GM19467 (cell line): ENCODE measurements at regions not wholly inside any gene's neighbourhood (a gene's known extent, or its start where the extent isn't known, plus 50 kb on each side); places are given as distances from the start of the nearest gene placed in this dataset.
"Not testable (repeated sequence)": the region's sequence is repeated elsewhere in the genome, so short reads cannot be mapped to it uniquely, and the experiment has no call there.

ENCODE experiments used
- ATAC-seq: cut with Tn5 transposase; IDR thresholded peaks from one replicate; pipeline ENCODE4 v1.9.1; 2021; ENCODE audit warnings: mild to moderate bottlenecking, moderate library complexity; ENCODE audit not compliant: unreplicated experiment

DNA sequence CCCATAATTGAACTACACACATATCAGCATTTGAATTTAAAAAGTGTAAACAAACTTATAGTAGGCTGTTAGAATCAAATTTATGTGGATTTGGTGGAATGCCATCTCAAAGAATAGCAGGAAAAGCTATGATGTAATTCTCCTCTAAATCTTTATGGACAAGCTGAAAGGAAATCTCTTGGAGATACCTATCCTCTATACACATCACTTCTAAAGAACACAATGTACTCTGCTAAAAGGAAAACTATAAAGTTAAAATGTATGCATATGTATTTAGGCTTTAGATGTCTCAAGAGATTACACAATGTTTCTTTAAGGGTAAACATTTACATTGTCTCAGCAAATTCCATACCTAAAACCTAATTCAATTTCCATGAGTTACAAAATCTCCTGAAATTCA, 323.3 kb downstream of the CRPPA start:
- no peak for ATAC-seq

DNA sequence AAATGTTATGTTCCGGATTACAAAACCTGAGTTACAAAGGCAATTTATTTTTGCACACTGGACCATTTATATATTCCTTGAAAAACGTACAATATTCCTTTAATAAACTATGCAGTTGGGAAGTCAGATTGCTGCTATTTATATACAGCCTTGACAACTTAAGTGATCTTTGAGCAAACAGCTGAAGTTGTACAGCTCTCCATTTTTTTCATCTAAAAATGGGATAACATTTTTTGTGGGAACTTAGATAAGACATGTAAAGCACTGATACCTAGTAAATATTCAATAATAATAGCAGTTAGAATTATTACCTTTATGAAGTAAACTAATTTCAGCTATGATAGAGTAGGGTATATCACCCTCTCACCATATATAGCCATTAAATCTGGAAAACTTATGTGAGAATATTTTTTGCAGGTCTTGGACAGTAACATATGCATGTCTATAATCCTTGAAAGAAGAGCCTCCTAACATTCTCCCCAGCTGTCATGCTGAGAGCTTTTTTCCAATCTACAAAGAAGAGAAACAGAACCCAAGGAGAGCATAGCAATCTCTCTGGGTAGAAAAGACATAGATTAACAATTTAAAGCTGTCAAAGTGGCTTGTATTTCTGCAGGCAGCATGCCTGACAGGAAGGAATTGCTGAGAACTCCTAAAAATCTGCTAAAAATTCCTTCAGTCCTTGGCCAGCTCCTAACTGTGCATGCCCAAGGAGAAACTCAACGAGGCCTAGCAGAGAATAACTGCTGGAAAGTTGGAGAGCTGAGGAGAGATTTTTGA, 326.0 kb downstream of the CRPPA start:
- ATAC-seq = no peak

DNA sequence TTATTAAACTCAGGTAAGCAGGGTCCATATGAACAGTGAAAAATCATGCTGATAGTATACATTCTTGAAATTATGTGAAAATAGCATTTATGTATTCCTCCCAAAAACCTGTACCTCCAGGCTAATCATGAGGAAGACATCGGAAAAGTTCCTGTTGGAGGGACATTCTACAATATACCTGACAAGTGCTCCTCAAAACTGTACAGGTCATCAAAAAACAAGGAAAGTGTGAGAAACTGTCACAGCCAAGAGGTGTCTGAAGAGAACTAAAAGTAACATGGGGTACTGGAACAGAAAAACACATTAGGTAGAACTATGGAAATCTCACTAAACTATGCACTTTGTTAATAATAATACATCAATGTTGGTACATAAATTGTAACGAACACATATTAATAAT, 326.7 kb downstream of the CRPPA start:
- ATAC-seq = no peak

- ATAC-seq = no peak
Measured at GRCh38 chr7:16092711-16093110, 328.6 kb downstream of the CRPPA start.

DNA sequence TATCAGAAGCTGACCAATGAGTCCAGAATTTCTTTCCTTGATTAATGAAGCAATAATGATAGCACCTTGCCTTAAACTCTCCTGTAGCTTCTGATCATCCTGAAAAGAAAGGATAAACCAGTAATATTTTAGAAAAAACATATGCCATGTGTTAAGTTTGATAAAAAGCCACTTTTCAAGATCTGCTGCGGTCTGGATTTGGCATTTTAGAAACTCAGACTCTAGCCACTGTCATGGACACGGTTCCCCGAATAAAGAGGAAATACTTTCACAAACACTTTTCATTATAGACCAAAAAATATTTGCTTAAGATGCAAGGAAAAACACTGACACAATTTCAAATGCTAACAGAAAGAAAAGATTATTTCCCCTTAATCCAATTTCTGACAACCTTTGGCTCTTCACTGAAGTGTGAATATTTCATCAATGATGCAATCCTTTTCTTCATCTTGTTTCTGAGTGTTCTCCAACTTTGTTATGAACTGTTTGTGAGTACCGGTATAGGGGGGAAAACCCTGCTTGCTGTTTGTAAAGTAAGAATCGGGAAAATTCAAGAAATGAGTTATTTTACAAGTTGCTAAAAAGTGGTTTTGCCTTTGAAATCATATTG, 329.5 kb downstream of the CRPPA start:
- no peak for ATAC-seq

GRCh38 chr7:16089801-16090200, 331.5 kb downstream of the CRPPA start:
- ATAC-seq = no peak

GRCh38 chr7:16089191-16089590, 332.1 kb downstream of the CRPPA start:
- no peak for ATAC-seq

GRCh38 chr7:16086743-16087142, 334.6 kb downstream of the CRPPA start:
- ATAC-seq = no peak

- not testable (repeated sequence) for ATAC-seq
Measured at GRCh38 chr7:16085780-16086179, 335.6 kb downstream of the CRPPA start.

- ATAC-seq = no peak
Measured at GRCh38 chr7:16084875-16085274, 336.5 kb downstream of the CRPPA start.

DNA sequence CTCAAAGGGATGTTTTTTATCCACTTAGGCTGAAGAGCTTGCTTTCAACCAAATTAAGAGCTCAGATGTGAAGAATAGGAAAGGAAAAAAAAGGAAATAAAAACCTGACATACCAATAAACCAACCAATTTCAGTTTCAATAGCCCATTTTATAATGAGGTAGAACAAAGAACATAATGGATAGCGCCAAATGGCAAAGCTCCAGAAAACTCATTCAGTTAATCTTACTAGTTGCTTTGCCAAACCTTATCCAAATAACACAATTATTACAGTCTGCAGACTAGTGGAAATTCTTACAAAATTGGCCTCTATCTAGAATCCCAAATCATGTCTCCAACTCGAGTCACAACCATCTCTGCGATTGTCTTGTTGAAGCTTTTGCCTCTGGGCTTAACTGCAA, 337.0 kb downstream of the CRPPA start:
- ATAC-seq = no peak

DNA sequence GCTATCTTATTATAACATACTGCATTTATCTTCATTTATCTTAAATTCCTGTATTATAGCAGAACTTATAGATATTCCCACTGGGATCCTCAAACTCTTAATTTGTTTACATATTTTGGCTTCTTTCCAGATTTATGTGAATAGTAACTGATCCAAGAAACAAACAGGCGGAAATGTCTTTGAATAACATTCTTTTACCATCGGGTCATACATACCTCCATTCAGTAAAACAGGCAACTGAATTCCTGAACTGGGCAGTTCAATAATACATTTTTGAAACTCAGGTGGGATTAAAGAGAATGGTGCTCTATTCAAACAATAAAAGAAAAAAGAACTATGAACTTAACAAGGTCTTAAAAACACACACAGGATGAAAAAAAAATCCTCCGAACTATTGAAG, 337.4 kb downstream of the CRPPA start:
- ATAC-seq = no peak

DNA sequence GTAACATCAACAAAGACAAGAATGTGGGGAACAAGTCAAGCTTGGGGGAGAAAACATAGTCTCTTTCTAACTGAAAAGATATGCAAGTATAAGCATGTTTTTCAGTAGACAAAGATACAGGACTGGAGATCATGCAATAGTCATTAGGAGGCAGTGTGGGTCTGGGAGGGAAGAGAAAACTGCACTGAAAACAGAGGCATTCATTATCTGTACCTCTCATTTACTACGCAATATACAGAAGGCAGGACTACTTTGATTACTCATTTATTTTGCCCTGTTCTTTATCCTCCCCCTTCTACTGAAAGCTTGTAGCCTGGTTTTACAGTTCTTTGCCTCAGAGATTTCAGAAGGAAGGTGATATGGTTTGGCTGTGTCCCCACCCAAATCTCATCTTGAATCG, 341.2 kb downstream of the CRPPA start:
- no peak for ATAC-seq

DNA sequence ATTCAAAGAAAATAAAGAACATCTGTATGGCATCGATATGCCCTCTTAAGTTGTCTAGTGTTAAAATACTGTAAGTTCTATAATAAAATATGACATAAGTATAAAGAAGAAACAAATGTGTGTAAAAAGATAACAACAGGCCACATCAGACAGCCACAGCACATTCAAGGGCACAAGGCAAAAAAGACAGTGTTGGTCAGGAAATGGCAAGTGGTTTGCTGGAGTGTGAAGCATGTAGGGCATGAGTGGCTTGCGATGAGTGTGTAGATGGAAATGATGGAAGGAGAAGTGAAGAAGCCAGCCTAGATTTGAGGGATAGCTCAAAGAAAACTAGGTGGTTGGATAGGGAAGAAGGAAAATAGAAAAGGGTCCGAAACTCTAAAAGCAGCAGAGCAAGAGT, 341.6 kb downstream of the CRPPA start:
- no peak for ATAC-seq

DNA sequence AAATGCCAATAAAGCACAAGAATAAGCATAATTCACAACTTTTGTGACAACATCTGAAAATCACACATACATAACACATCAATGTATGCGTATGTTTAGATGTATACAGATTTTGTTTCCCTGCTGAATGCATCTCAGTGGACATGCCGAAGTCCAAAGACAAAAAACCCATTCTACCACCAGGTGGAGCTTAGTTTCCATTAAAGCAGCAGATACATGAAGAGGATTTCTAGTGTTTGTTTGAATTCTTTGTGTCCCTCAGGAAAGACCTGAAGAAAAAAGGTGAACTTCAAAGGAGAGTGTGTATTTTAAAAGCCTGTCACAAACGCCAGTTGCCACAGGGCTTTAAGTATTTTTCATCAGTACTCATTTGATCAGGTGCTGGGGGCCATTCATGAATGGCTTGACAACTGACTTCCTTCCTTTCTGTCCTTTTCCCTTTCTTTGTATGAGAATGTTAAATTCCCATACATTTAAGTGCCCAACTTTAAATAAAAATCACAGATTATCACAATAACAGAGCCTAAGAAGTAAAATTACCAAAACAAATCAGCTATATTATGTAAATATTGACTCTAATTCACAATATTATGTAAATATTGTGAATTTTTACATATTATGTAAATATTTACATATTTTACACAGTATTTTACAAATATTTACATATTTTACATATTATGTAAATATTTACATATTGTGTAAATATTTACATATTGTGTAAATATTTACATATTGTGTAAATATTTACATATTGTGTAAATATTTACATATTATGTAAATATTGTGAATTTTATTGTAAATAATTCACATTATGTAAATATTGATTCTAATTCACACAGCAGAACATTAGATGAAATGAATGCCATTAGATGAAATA, 343.0 kb downstream of the CRPPA start:
- ATAC-seq = peak; percentile 57

GRCh38 chr7:16071246-16071857, 350.0 kb downstream of the CRPPA start:
- ATAC-seq = no peak

DNA sequence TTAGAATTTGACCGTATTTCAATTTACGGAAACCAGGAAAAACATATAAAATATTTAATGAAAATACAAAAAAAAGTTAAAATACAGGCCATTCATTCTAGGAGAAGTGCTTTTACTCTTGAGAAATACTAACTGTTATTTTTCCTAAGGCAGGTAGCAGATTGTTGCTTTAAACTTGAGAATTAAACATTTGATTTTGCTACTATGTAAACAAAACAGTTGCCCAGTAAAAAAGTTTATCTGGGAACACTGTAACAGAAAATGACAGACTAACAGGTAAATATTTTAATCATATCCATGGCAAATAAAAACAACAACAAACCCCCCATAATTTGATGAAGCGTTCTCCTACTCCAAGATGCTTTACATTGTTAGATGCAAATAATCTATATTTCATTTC, 350.5 kb downstream of the CRPPA start:
- ATAC-seq = no peak

DNA sequence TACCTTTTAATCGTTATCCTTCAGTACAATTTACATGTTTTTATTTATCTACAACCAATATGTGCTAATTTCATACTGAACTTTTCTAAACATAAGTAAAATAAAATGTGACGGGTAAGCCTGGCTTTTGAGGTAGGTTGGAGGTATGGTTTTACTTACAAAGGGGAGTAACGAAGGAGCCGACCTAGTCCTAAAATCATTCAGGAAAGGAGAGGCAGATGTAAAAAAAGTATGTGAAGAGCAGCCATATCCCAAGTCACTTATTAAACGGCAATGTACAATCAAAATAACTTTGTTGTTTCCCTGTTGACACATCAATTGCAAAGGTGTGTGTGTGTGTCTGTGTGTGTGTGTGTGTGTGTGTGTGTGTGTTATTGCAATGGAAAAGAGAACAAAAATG, 351.3 kb downstream of the CRPPA start:
- no peak for ATAC-seq

DNA sequence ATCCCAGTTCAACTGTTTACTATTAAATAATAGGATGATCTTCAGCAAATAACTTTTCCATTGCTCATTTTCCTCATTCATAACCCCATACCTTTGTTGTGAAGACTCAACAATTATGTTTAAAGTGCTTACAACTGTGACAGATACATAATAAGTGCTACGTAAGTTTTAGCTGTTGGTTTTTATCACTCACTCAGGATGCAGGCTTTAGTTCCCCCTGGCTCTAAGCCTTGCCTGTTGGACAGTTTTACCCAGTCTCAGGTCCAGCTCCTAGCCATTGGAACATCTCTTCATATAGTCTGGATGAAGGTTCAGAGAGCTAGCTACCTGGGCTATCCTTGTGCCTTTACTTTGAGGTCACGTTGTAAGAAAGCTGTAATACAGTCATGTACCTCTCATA, 353.2 kb downstream of the CRPPA start:
- no peak for ATAC-seq

DNA sequence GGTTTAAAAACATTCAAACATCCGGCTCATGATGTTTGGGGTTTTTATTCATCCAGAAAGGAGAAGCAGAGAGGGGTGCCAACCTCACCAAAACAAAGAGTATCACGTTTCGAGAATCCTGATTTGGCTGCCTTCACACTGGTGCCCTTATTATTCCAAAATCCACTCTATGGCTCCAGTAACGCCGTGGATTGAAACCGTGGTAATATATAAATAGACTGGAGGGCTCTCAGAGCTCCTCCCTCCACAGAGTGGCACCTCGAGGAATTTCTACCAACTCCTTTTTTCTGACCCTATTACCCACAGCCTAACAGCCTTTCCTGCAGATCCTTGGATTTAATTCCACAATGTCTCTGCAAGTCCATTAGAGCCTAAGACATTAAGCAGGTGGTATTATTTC, 353.6 kb downstream of the CRPPA start:
- no peak for ATAC-seq

DNA sequence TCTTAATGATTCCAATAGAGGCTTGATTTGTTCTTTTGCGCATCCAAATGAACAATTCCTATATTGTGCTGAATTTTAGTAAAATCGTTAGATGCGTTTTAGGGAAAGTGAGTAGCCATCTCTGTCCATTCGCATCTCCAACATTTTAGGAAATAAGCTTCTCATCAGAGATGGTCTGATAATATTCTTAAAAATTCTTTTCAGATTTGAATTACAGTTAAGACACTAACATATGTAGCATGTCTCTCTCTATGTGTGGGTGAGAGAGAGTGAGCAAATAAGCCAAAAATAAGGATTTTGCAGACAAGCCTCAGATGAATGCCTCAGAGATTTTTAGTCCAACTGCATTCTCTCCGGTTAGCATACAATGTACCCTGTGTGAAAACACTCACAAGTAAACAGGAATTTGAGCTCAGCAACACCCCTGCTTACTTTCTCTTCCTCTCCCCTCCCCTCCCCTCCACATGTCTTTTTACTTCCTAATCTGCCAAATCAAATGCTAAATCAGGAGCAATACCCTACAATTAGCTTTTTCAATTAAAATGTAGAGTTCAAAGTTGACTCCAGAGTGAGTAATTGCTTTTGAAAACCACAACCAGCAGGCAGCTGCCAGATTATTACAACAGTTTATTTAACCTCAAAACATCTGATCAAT, 354.4 kb downstream of the CRPPA start:
- ATAC-seq = no peak
